Hepatocyte (in vitro differentiated cells): ENCODE measurements at regions not wholly inside any gene's neighbourhood (a gene's known extent, or its start where the extent isn't known, plus 50 kb on each side); places are given as distances from the start of the nearest gene placed in this dataset.

Experiments
- DNase-seq: peaks from one replicate; pipeline ENCODE4 v3.0.0-alpha.2; 2016; ENCODE audit warnings: low spot score
- H2AFZ ChIP-seq: fragments of 200-600 bp; sonication (generic); 2 replicates; pipeline ENCODE4 v1.6.0; 2016; ENCODE audit warnings: antibody characterized with exemption, mild to moderate bottlenecking
- H3K27ac ChIP-seq: fragments of 200-600 bp; sonication (generic); 2 replicates; pipeline ENCODE4 v1.5.1; 2016; ENCODE audit warnings: mild to moderate bottlenecking
- H3K27me3 ChIP-seq: fragments of 200-600 bp; sonication (generic); 2 replicates; pipeline ENCODE4 v1.6.1; 2016
- H3K36me3 ChIP-seq: fragments of 200-600 bp; sonication (generic); replicated peaks from 2 replicates; pipeline ENCODE4 v1.5.1; 2016; ENCODE audit warnings: low read depth; ENCODE audit not compliant: insufficient read depth
- H3K4me1 ChIP-seq: fragments of 200-600 bp; sonication (generic); 2 replicates; pipeline ENCODE4 v1.5.1; 2016; ENCODE audit warnings: mild to moderate bottlenecking, moderate library complexity; ENCODE audit not compliant: insufficient read depth
- H3K4me2 ChIP-seq: fragments of 200-600 bp; sonication (generic); 2 replicates; pipeline ENCODE4 v1.6.0; 2016
- H3K4me3 ChIP-seq: fragments of 200-600 bp; sonication (generic); 2 replicates; pipeline ENCODE4 v1.5.1; 2016; ENCODE audit warnings: mild to moderate bottlenecking
- H3K79me2 ChIP-seq: fragments of 200-600 bp; sonication (generic); 2 replicates; pipeline ENCODE4 v1.6.0; 2017; ENCODE audit warnings: mild to moderate bottlenecking
- H3K9me2 ChIP-seq: fragments of 200-600 bp; sonication (generic); replicated peaks from 2 replicates; pipeline ENCODE4 v1.6.0; 2017; ENCODE audit warnings: mild to moderate bottlenecking; ENCODE audit not compliant: insufficient read depth
- H3K9me3 ChIP-seq: fragments of 200-600 bp; sonication (generic); 2 replicates; pipeline ENCODE4 v1.5.1; 2016; ENCODE audit warnings: low read depth, mild to moderate bottlenecking
- H4K20me1 ChIP-seq: fragments of 200-600 bp; sonication (generic); 2 replicates; pipeline ENCODE4 v1.6.0; 2016; ENCODE audit warnings: mild to moderate bottlenecking; ENCODE audit not compliant: insufficient read depth, poor library complexity, severe bottlenecking
- EZH2 ChIP-seq: fragments of 200-600 bp; sonication (generic); IDR thresholded peaks from 2 replicates; pipeline ENCODE4 v1.6.1; 2016; ENCODE audit warnings: antibody characterized with exemption, mild to moderate bottlenecking, borderline replicate concordance
- EZH2phosphoT487 ChIP-seq: fragments of 200-600 bp; sonication (generic); IDR thresholded peaks from one replicate; pipeline ENCODE4 v1.6.1; 2018; ENCODE audit warnings: antibody characterized with exemption, mild to moderate bottlenecking, low read depth, moderate library complexity; ENCODE audit not compliant: unreplicated experiment, severe bottlenecking
- WGBS: methylation state at CpG from one replicate; pipeline ENCODE4 v1.1.6; 2016; ENCODE audit warnings: low lambda C conversion rate; ENCODE audit errors: missing lambda C conversion rate; 5-methylcytosine and 5-hydroxymethylcytosine counted together
- TF ChIP-seq, protein P1 (sequence below): fragments of 200-600 bp; sonication (generic); IDR thresholded peaks from 2 replicates; pipeline ENCODE4 v1.5.1; 2016; ENCODE audit warnings: antibody characterized with exemption, mild to moderate bottlenecking; ENCODE audit not compliant: poor library complexity

DNA sequence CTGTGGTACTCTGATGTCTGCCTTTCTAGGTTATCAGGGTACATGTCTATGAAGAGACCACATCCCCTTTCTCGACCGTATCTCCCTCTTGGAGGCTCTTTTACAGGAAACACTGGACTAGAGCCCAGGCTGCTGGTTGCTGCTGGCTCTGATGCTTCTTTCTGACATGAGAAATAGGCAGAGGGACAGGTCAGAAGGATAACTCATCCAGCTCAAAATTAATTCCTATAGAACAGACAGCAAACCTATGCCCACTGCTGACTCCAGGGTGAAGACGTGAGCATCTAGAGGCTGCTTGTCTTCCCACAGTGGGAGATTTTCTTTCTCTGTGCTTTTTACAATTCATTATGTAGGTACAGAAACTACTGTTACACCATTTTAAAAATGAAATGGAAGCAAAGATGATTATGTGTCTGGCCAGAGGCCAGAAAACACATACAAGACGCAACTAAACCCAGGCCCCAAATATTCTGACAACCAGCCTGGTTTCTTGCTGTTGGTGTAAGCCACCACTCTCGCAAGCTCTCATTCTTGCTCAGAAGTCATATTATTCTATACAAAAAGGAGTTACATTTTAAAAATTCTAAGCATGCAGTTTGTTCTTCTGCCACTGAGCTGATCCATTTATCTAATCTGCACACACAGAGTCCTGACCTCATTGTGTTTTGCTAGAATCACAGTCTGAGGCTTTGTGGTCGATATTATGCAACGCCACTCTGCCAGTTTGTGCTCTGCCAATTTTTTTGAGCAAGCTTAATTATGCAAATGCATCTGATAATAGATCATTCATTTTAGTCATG lies 424.3 kb downstream of the KIF20B start:
- H3K4me1 ChIP-seq = peaks cover 13% of the 10 kb centered on the region
- no peaks in the 10 kb centered on the region for H3K9me2 ChIP-seq
- H3K79me2 ChIP-seq = no peaks in the 10 kb centered on the region
- no peak overlapping the region for H3K27ac ChIP-seq
- no peak overlapping the region for H2AFZ ChIP-seq
- no peaks in the 10 kb centered on the region for H3K36me3 ChIP-seq
- H4K20me1 ChIP-seq = no peaks in the 10 kb centered on the region
- no peaks in the 10 kb centered on the region for H3K9me3 ChIP-seq
- WGBS = 62% methylated on average over 7 of the region's 7 CpGs
- no peak overlapping the region for H3K4me3 ChIP-seq
- DNase-seq = no peak
- no peaks in the 10 kb centered on the region for H3K27me3 ChIP-seq
- TF ChIP-seq EZH2phosphoT487 (no peak), EZH2 (no peak)
- TF ChIP-seq, protein P1, sequence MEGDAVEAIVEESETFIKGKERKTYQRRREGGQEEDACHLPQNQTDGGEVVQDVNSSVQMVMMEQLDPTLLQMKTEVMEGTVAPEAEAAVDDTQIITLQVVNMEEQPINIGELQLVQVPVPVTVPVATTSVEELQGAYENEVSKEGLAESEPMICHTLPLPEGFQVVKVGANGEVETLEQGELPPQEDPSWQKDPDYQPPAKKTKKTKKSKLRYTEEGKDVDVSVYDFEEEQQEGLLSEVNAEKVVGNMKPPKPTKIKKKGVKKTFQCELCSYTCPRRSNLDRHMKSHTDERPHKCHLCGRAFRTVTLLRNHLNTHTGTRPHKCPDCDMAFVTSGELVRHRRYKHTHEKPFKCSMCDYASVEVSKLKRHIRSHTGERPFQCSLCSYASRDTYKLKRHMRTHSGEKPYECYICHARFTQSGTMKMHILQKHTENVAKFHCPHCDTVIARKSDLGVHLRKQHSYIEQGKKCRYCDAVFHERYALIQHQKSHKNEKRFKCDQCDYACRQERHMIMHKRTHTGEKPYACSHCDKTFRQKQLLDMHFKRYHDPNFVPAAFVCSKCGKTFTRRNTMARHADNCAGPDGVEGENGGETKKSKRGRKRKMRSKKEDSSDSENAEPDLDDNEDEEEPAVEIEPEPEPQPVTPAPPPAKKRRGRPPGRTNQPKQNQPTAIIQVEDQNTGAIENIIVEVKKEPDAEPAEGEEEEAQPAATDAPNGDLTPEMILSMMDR = no peak
- H3K4me2 ChIP-seq = no peak overlapping the region

DNA sequence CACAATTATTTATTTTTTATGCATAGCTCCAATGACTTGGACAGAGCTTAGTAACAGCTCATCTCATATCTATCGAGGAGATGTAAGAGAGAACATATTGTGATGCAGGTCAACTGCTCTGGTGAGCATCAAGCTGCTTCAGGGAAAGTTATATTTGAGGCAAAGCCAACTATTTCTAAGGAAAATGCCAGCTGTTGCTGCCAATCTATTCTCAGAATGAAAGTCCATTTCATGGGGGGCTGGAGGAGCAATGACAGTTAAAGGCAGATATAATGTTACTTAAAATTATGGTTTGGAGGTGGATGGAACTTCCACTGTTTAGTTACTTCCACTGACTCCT lies 424.8 kb downstream of the KIF20B start:
- H4K20me1 ChIP-seq = no peaks in the 10 kb centered on the region

DNA sequence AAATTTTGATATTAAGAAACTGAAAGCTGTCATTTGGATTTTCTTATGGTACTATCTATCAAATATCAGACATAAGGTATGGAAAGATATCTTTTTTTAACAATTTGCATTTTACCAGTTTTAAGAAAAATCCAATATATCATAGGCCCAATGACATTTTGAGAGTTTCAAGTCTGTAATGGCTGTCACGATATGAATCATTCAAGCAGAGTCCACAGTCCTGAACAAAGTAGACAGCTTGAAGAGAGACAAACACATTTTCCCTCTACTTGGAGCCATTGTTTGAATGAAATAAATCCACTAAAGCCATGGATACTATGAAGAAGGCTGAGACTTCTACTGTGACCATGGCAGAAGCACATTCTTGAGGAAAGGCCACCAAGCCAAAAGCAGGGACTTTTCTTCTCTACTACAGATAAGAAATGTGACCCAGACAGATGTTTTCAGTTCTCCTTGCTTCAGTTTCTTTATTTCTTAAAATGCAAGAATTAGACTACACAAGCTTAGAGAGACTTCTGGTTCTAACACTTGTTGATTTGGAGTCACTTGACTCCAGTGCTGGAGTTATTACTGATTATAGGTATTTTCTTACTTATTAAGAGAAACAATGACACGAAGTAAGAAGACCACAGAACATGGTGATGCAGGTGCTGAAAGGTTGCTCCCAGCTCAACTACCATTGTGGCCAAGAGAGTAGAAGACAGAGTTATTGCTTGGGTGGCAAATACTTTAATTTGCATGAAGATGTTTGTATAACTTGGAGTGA lies 429.1 kb downstream of the KIF20B start:
- Histone ChIP-seq H3K4me2 (no peak overlapping the region), H3K79me2 (no peaks in the 10 kb centered on the region), H3K36me3 (no peaks in the 10 kb centered on the region), H3K9me2 (no peaks in the 10 kb centered on the region), H3K27me3 (no peaks in the 10 kb centered on the region), H4K20me1 (no peaks in the 10 kb centered on the region), H2AFZ (no peak overlapping the region), H3K9me3 (no peaks in the 10 kb centered on the region), H3K4me1 (peaks cover 6% of the 10 kb centered on the region), H3K4me3 (no peak overlapping the region), H3K27ac (no peak overlapping the region)
- no peak for DNase-seq
- TF ChIP-seq EZH2 = no peak
- TF ChIP-seq EZH2phosphoT487 = no peak
- TF ChIP-seq, protein P1 = no peak
- WGBS = 87% methylated on average over 2 of the region's 2 CpGs

More for the DNA sequence above, 424.8 kb downstream of the KIF20B start:
- no peaks in the 10 kb centered on the region for H3K79me2 ChIP-seq
- H3K4me2 ChIP-seq = no peak overlapping the region
- DNase-seq = no peak
- TF ChIP-seq, protein P1 = no peak
- TF ChIP-seq EZH2phosphoT487 (no peak), EZH2 (no peak)
- no peaks in the 10 kb centered on the region for H3K9me2 ChIP-seq
- no peaks in the 10 kb centered on the region for H3K9me3 ChIP-seq
- no peaks in the 10 kb centered on the region for H3K36me3 ChIP-seq
- no peak overlapping the region for H2AFZ ChIP-seq
- no peaks in the 10 kb centered on the region for H3K27me3 ChIP-seq
- no peak overlapping the region for H3K4me3 ChIP-seq
- H3K27ac ChIP-seq = no peak overlapping the region
- peaks cover 13% of the 10 kb centered on the region for H3K4me1 ChIP-seq
- 53% methylated on average over 1 of the region's 1 CpG for WGBS
